Activated CD4-positive, alpha-beta T cell treated with anti-CD3 and anti-CD28 coated beads, Interleukin-2, amount 10 ng/mL, durations not matched to agents 7 days and 5 days (primary cell): ENCODE measurements at regions not wholly inside any gene's neighbourhood (a gene's known extent, or its start where the extent isn't known, plus 50 kb on each side); places are given as distances from the start of the nearest gene placed in this dataset.

ENCODE experiments used
- CTCF ChIA-PET: fragments of 350-600 bp; sonication (Branson Sonifier 250); formaldehyde crosslinking; loops from one replicate; lab custom pipeline; 2021; ENCODE audit warnings: antibody characterized with exemption; lab: Charles Lee
- POLR2A ChIA-PET: fragments of 350-600 bp; sonication (Branson Sonifier 250); formaldehyde crosslinking; loops from one replicate; lab custom pipeline; 2021; ENCODE audit warnings: antibody characterized with exemption; lab: Charles Lee
- DNase-seq: peaks from one replicate; pipeline ENCODE4 v3.0.0-alpha.2; 2020
- H3K27ac Mint-ChIP-seq: one replicate; pipeline ENCODE4 v1.8.0; 2021; ENCODE audit warnings: mild to moderate bottlenecking, moderate library complexity, mixed read lengths
- H3K27me3 Mint-ChIP-seq: one replicate; pipeline ENCODE4 v1.8.0; 2021; ENCODE audit warnings: mixed read lengths
- H3K36me3 Mint-ChIP-seq: one replicate; pipeline ENCODE4 v1.8.0; 2021; ENCODE audit warnings: low read depth, mixed read lengths
- H3K4me1 Mint-ChIP-seq: one replicate; pipeline ENCODE4 v1.8.0; 2021; ENCODE audit warnings: mixed read lengths
- H3K4me3 Mint-ChIP-seq: one replicate; pipeline ENCODE4 v1.8.0; 2021; ENCODE audit warnings: mild to moderate bottlenecking, moderate library complexity, mixed read lengths
- H3K9me3 Mint-ChIP-seq: one replicate; pipeline ENCODE4 v1.8.0; 2021; ENCODE audit warnings: mixed read lengths

GRCh38 chr2:190819840-190820301 lies 60.8 kb upstream of the GLS start:
- POLR2A ChIA-PET, result no interaction called here
- Mint-ChIP-seq H3K9me3 (peaks cover 8% of the 10 kb centered on the region), H3K27me3 (no peaks in the 10 kb centered on the region), H3K36me3 (no peaks in the 10 kb centered on the region), H3K4me3 (no peak overlapping the region), H3K4me1 (no peaks in the 10 kb centered on the region), H3K27ac (no peak overlapping the region)
- CTCF ChIA-PET, result interaction anchor here (0.6 to 1.8 kb wide), 2 partner anchors 19 to 1147 kb away, joined by 4 read pairs; no protein-coding TSS in a partner anchor
- DNase-seq, result no peak

- Mint-ChIP-seq H3K27ac (no peak overlapping the region), H3K4me3 (no peak overlapping the region), H3K27me3 (no peaks in the 10 kb centered on the region), H3K9me3 (peaks cover 8% of the 10 kb centered on the region), H3K36me3 (no peaks in the 10 kb centered on the region), H3K4me1 (no peaks in the 10 kb centered on the region)
- CTCF ChIA-PET, result interaction anchor here (1.8 kb wide), 1 partner anchor 18 kb away, joined by 4 read pairs; no protein-coding TSS in a partner anchor
- POLR2A ChIA-PET, result no interaction called here
- DNase-seq, result no peak
Observed at GRCh38 chr2:190820416-190820815, 60.2 kb upstream of the GLS start.

- POLR2A ChIA-PET, result no interaction called here
- H3K4me3 Mint-ChIP-seq, result no peak overlapping the region
- H3K36me3 Mint-ChIP-seq, result no peaks in the 10 kb centered on the region
- H3K27me3 Mint-ChIP-seq, result peaks cover 2% of the 10 kb centered on the region
- CTCF ChIA-PET, result interaction anchor here (1.0 to 1.4 kb wide), 3 partner anchors 8 to 17 kb away, joined by 3 to 5 read pairs (median 4); no protein-coding TSS in a partner anchor
- no peaks in the 10 kb centered on the region for H3K4me1 Mint-ChIP-seq
- no peak overlapping the region for H3K27ac Mint-ChIP-seq
- no peak for DNase-seq
- H3K9me3 Mint-ChIP-seq, result peaks cover 6% of the 10 kb centered on the region
Observed at GRCh38 chr2:190822043-190822442, 58.6 kb upstream of the GLS start.

GRCh38 chr2:190827720-190828119 lies 52.9 kb upstream of the GLS start:
- Mint-ChIP-seq H3K9me3 (no peaks in the 10 kb centered on the region), H3K36me3 (no peaks in the 10 kb centered on the region), H3K27me3 (peaks cover 3% of the 10 kb centered on the region), H3K27ac (no peak overlapping the region), H3K4me3 (no peak overlapping the region), H3K4me1 (no peaks in the 10 kb centered on the region)
- POLR2A ChIA-PET, result no interaction called here
- no peak for DNase-seq
- CTCF ChIA-PET, result no interaction called here

GRCh38 chr2:190829642-190830041 lies 51.0 kb upstream of the GLS start:
- CTCF ChIA-PET, result no interaction called here
- Mint-ChIP-seq H3K9me3 (no peaks in the 10 kb centered on the region), H3K27me3 (peaks cover 3% of the 10 kb centered on the region), H3K4me1 (no peaks in the 10 kb centered on the region), H3K4me3 (no peak overlapping the region), H3K27ac (no peak overlapping the region), H3K36me3 (no peaks in the 10 kb centered on the region)
- POLR2A ChIA-PET, result no interaction called here
- no peak for DNase-seq
